ENCODE measurements at regions not wholly inside any gene's neighbourhood (a gene's known extent, or its start where the extent isn't known, plus 50 kb on each side); places are given as distances from the start of the nearest gene placed in this dataset.

DNA sequence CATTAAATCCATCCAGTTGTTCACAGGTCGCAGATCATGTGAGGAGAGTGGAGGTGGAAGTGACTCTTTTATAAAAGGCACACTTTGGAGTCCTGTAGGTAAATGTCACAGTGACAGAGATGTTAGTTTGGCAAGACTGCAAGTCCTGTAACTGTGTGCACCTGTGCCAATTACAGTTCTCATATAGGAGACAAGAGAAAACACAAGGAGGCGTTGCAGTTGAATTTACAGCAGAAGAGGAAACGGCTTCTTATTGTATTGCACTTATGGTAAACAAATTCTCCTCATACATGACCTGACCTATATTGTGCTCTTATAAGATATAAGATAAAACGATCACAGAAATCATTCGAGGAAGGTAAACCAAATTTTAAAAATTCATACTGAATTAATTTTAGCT, 732.8 kb upstream of the SLC10A2 start:
- no peak for TF ChIP-seq ZFX (IDR thresholded peaks at IDR 0.05)
- TF ChIP-seq POLR2AphosphoS5 (IDR thresholded peaks at IDR 0.05; ENCODE audit: low read depth, low read length), result no peak

Measured in HCT116 (cell line).